ENCODE measurements at regions not wholly inside any gene's neighbourhood (a gene's known extent, or its start where the extent isn't known, plus 50 kb on each side); places are given as distances from the start of the nearest gene placed in this dataset.
"Not testable (repeated sequence)": the region's sequence is repeated elsewhere in the genome, so short reads cannot be mapped to it uniquely, and the experiment has no call there.

DNA sequence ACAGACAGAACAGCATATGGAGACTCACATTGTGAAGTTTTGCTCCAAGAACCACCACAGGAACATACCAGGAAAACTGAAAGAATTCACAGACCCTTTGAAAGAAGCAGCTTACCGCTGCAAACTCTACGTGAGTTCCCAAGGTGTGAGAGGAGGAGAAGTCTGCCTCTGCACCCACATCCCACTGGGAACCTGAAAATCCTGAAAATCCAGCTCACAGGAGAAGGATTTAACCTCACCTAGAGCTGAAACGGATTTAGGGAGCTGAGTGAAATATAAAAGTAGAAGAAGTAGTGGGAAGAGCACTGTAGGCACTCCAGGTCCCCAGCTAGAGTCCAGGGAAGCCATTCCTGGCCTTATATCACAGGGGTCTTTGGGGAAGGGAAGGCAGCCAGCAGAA is 80.0 kb downstream of the FHIP1A start:
- no peak for DNase-seq
- H3K4me3 ChIP-seq (ENCODE audit: insufficient read depth, low read depth, low read length), result no peak overlapping the region
- no peaks in the 10 kb centered on the region for H3K27me3 ChIP-seq (ENCODE audit: control insufficient read depth, insufficient read depth, low read length)
- no peaks in the 10 kb centered on the region; the same call in 1 of the 2 replicates for H3K36me3 ChIP-seq (replicated peaks; ENCODE audit: control insufficient read depth, insufficient read depth, low read length)

DNA sequence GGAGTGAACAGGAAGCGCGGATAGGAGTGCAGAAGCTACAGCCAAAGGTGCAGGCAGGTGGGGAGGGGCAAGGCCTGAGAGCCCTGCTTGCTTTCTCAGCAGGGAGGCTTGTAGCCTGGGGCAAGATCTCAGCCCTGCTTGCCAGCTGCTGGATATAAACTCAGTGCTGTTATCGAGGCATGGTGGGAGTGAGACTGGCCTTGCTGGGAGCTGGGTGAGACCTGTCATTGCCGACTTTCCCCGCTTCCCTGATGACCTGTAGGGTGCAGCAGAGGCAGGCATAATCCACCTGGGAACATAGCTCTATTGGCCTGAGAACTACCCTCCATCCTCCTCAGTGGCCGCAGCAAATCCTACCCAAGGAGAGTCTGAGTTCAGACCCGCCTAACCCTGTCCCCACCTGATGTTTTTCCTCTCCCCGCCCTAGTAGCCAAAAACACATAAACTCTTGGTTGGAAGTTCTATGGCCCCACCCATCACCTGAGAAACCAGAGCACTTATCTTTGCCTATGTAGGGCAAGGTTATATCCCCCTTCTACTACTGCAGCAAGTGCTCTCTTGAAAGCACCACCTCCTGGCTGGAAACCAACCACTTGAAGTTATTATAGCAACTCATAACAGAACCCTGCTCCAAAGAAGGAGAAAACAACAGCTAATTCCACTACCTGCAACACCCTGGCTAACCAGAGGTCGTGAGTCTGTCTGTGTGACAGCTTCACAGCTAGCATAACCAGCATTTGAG is 80.7 kb downstream of the FHIP1A start:
- no peaks in the 10 kb centered on the region; the same call in 1 of the 2 replicates for H3K36me3 ChIP-seq (replicated peaks; ENCODE audit: control insufficient read depth, insufficient read depth, low read length)
- no peaks in the 10 kb centered on the region for H3K27me3 ChIP-seq (ENCODE audit: control insufficient read depth, insufficient read depth, low read length)
- peak; percentile 38 for DNase-seq
- H3K4me3 ChIP-seq (ENCODE audit: insufficient read depth, low read depth, low read length), result no peak overlapping the region

DNA sequence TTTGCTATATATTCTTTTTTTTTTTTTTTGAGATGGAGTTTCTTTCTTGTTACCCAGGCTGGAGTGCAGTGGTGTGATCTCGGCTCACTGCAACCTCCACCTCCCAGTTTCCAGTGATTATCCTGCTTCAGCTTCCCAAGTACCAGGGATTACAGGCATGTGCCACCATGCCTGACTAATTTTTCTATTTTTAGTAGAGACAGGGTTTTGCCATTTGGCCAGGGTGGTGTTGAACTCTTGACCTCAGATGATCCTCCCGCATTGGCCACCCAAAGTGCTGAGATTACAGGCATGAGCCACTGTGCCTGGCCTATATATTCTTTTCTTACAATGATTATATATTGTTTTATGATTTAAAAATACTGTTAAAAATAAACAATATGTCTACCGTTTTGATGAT is 86.6 kb downstream of the FHIP1A start:
- not testable (repeated sequence) for H3K27me3 ChIP-seq (ENCODE audit: control insufficient read depth, insufficient read depth, low read length); H3K4me3 ChIP-seq (ENCODE audit: insufficient read depth, low read depth, low read length); H3K36me3 ChIP-seq (replicated peaks; ENCODE audit: control insufficient read depth, insufficient read depth, low read length); DNase-seq

DNA sequence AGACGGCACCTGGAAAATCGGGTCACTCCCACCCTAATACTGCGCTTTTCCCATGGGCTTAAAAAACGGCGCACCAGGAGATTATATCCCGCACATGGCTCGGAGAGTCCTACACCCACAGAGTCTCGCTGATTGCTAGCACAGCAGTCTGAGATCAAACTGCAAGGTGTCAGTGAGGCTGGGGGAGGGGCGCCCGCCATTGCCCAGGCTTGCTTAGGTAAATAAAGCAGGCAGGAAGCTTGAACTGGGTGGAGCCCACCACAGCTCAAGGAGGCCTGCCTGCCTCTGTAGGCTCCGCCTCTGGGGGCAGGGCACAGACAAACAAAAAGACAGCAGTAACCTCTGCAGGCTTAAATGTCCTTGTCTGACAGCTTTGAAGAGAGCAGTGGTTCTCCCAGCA is 102.6 kb downstream of the FHIP1A start:
- DNase-seq; H3K36me3 ChIP-seq (replicated peaks; ENCODE audit: control insufficient read depth, insufficient read depth, low read length); H3K27me3 ChIP-seq (ENCODE audit: control insufficient read depth, insufficient read depth, low read length); H3K4me3 ChIP-seq (ENCODE audit: insufficient read depth, low read depth, low read length): not testable (repeated sequence)

DNA sequence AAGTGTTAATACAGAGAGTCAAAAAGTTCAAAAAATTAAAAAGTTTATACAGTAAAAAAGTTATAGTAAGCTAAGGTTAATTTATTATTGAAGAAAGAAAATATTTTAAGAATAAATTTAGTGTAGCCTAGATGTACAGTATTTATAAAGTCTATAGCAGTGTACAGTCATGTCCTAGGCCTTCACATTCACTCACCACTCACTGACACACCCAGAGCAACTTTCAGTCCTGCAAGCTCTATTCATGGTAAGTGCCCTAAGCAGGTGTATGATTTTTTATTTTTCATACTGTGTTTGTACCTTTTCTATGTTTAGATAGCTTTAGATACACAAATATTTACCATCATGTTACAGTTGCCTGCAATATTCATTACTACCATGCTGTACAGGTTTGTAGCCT is 108.9 kb downstream of the FHIP1A start:
- no peak overlapping the region for H3K4me3 ChIP-seq (ENCODE audit: insufficient read depth, low read depth, low read length)
- DNase-seq, result no peak
- H3K36me3 ChIP-seq (replicated peaks; ENCODE audit: control insufficient read depth, insufficient read depth, low read length), result no peaks in the 10 kb centered on the region
- no peaks in the 10 kb centered on the region for H3K27me3 ChIP-seq (ENCODE audit: control insufficient read depth, insufficient read depth, low read length)

DNA sequence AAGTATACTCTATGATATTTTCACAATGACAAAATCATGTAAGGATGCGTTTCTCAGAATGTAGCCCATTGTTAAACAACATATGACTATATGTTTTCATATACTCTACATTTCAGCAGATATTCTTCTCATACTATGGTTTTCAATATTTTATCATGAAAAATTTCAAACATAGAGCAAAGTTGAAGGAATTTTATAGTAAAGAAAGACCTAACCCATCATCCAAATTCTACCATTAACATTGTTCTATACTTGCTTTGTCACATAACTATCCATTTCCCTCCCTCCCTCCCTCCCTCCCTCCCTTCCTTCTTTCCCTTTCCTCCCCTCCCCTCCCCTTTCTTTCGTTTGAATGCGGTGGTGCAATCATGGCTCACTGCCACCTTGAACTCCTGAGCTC is 109.4 kb downstream of the FHIP1A start:
- Histone ChIP-seq H3K36me3 (replicated peaks; ENCODE audit: control insufficient read depth, insufficient read depth, low read length) (no peaks in the 10 kb centered on the region), H3K27me3 (ENCODE audit: control insufficient read depth, insufficient read depth, low read length) (no peaks in the 10 kb centered on the region), H3K4me3 (ENCODE audit: insufficient read depth, low read depth, low read length) (no peak overlapping the region)
- no peak for DNase-seq

DNA sequence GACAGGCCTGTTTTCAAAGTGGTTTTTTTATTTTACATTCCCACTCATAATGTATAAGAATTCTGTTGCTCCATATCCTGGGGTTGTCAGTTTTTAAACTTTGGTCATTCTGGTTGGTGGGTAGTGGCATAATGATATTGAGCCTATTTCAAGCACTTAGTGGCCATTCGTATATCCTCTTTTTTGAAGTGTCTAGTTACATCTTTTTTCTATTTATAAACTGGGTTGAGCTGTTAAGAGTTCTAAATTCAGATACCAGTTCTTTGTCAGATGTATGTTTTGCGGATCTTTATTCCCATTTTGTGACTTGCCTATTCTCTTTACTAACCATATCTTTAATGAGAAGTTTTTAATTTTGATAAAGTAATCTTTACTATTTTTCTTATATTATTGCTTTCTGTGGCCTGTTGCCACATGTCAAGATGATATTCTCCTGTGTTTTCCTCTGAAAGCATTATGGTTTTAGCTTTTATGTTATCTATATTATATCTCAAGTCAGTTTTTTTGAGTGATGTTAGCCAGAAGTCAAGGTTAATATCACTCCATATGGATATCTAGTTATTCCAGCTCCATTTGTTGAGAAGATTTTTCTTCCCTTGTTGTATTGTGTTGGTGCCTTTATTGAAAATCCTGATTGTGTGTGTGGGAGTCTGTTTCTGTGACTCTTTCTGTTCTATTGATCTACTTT is 110.9 kb downstream of the FHIP1A start:
- no peaks in the 10 kb centered on the region for H3K27me3 ChIP-seq (ENCODE audit: control insufficient read depth, insufficient read depth, low read length)
- DNase-seq, result no peak
- H3K36me3 ChIP-seq (replicated peaks; ENCODE audit: control insufficient read depth, insufficient read depth, low read length), result no peaks in the 10 kb centered on the region
- no peak overlapping the region for H3K4me3 ChIP-seq (ENCODE audit: insufficient read depth, low read depth, low read length)

DNA sequence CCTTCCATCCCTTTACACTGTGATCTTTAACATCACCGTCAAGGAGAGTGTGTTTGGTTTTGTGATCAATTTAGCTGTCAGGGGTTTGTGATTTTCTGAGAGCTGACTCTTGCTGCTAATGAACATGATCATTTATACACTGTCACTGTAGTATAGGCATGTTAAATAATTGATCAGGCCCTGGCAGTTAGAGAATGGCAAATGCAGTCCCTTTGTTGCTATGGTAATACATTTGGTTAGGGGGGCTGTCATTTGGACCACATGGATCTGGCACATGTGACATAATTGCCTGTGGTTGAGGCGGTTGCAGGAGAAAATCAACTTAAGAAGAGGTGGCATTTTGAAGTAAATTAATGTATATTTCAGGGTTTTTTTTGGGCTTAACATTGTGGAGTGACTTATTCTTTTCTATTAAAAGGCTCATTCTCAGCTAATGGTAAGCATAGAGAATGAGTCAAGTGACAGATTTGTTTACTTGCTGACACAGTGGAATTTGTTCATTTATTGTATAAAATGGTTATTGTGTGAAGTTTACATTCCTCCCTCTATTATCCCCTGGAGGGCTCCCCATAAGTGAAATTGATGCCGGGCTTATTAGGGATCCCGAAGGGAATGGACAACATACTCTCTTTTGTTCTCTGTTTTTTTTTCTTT is 114.0 kb downstream of the FHIP1A start:
- H3K4me3 ChIP-seq (ENCODE audit: insufficient read depth, low read depth, low read length), result no peak overlapping the region
- H3K36me3 ChIP-seq (replicated peaks; ENCODE audit: control insufficient read depth, insufficient read depth, low read length), result no peaks in the 10 kb centered on the region
- DNase-seq, result no peak
- no peaks in the 10 kb centered on the region for H3K27me3 ChIP-seq (ENCODE audit: control insufficient read depth, insufficient read depth, low read length)

DNA sequence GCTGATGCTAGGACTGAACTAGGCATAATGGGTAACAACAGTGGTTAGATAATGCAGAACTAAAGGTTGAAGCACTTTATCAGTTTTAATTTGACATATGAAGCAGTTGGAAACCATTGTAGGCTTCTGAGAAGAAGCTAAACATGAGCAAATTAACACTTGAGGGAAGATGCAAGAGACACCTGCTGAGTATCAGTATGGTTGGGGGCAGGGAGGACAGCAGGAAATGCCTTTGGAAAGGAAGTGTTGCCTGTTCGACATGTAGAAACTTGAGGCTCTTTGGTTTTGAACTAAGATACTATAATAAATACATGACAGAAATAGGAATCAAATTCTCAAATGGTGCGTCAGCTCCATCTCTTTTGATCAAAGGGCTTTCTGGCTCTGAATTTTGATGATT is 115.6 kb downstream of the FHIP1A start:
- no peaks in the 10 kb centered on the region for H3K36me3 ChIP-seq (replicated peaks; ENCODE audit: control insufficient read depth, insufficient read depth, low read length)
- H3K27me3 ChIP-seq (ENCODE audit: control insufficient read depth, insufficient read depth, low read length), result no peaks in the 10 kb centered on the region
- no peak overlapping the region for H3K4me3 ChIP-seq (ENCODE audit: insufficient read depth, low read depth, low read length)
- DNase-seq, result peak; percentile 46

DNA sequence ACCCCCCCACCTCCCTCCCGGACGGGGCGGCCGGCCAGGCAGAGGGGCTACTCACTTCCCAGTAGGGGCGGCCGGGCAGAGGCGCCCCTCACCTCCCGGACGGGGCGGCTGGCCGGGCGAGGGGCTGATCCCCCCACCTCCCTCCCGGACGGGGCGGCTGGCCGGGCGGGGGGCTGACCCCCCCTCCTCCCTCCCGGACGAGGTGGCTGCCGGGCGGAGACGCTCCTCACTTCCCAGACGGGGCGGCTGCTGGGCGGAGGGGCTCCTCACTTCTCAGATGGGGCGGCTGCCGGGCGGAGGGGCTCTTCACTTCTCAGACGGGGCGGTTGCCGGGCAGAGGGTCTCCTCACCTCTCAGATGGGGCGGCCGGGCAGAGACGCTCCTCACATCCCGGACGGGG is 117.5 kb downstream of the FHIP1A start:
- not testable (repeated sequence) for H3K36me3 ChIP-seq (replicated peaks; ENCODE audit: control insufficient read depth, insufficient read depth, low read length); H3K27me3 ChIP-seq (ENCODE audit: control insufficient read depth, insufficient read depth, low read length); H3K4me3 ChIP-seq (ENCODE audit: insufficient read depth, low read depth, low read length); DNase-seq

DNA sequence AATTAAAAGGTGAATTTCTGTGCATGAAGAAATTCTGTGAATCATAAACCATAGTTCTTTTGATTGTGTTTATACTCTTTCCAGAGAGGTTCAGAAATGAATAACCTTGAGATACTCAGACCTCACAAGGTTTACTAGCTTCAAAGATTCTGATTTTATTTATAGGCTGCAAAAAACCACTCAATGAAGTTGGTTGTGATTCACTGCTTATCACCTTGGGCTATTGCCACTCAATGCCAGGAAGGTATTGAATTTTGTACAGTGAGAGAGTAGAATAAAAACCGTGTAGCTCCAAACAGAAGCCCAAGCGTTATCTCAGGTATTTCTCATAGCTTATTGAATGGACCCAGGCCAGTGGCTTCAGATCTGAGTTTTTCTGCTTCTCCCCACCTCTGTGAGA is 118.7 kb downstream of the FHIP1A start:
- no peak for DNase-seq
- no peak overlapping the region for H3K4me3 ChIP-seq (ENCODE audit: insufficient read depth, low read depth, low read length)
- H3K36me3 ChIP-seq (replicated peaks; ENCODE audit: control insufficient read depth, insufficient read depth, low read length), result no peaks in the 10 kb centered on the region
- no peaks in the 10 kb centered on the region for H3K27me3 ChIP-seq (ENCODE audit: control insufficient read depth, insufficient read depth, low read length)

DNA sequence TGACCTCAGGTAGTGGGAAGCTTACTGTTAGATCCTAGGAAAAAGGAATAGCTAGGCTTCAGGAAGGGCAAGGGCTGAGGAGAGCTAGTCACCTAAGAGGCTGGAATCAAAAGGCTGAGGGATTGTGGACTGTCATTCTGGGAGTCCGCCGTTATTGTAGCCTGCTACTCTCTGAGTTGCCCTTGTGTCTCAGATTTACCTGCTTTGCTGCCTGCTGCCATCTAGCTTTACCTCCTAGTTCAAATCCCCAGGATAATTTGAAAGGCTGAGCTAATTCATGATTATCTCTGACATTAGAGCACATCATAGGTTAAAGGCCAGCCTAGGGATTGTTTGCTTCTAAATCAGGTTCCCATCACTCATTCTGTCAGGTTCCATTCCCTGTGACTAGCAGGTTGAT is 120.2 kb downstream of the FHIP1A start:
- no peak for DNase-seq
- Histone ChIP-seq H3K36me3 (replicated peaks; ENCODE audit: control insufficient read depth, insufficient read depth, low read length) (no peaks in the 10 kb centered on the region), H3K4me3 (ENCODE audit: insufficient read depth, low read depth, low read length) (no peak overlapping the region), H3K27me3 (ENCODE audit: control insufficient read depth, insufficient read depth, low read length) (no peaks in the 10 kb centered on the region)

DNA sequence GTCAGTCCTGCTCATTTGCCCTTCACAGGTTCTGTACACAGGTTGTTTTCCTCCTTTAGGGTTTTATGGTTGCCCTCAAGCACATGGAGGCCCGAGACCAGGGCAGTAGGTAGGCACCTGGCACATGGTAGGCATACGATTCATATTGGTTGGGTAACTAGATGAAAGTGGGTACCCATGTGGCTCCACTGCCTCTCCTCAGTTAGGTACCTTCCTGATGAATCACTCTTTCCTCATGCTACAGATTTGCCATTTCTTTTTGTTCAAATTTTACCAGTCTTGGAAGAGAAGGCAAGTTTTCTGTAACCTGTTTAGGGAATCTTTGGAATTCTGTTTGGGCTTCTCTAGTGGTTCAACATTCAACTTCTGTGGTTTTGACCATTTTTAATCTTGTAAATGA is 121.3 kb downstream of the FHIP1A start:
- no peak for DNase-seq

DNA sequence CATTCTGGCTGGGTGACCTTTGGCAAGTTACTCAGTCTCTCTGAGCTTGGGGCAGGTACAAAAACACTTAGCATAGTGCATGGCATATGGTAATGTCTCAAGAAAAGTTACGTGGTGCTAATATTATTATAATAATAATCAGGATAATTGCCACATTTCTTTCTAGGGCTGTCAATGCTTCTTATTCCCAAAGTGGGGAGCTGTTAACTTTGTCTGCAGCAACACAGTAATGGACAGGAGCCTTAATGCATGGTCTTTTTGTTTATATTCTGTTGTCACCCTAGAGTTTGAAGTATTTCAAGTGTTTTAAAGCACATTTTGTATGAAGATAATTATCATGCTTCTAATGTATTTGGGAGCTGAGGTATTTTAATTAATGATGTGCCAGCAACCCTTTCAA is 121.8 kb downstream of the FHIP1A start:
- H3K36me3 ChIP-seq (replicated peaks; ENCODE audit: control insufficient read depth, insufficient read depth, low read length), result no peaks in the 10 kb centered on the region
- no peak for DNase-seq
- no peak overlapping the region for H3K4me3 ChIP-seq (ENCODE audit: insufficient read depth, low read depth, low read length)

More for the DNA sequence above, 121.3 kb downstream of the FHIP1A start:
- Histone ChIP-seq H3K27me3 (ENCODE audit: control insufficient read depth, insufficient read depth, low read length) (no peaks in the 10 kb centered on the region), H3K4me3 (ENCODE audit: insufficient read depth, low read depth, low read length) (no peak overlapping the region), H3K36me3 (replicated peaks; ENCODE audit: control insufficient read depth, insufficient read depth, low read length) (no peaks in the 10 kb centered on the region)

More for the DNA sequence above, 121.8 kb downstream of the FHIP1A start:
- H3K27me3 ChIP-seq (ENCODE audit: control insufficient read depth, insufficient read depth, low read length), result no peaks in the 10 kb centered on the region

Data from H7 (cell line).